Esophagus muscularis mucosa (tissue), 4 donors: ENCODE measurements at regions not wholly inside any gene's neighbourhood (a gene's known extent, or its start where the extent isn't known, plus 50 kb on each side); places are given as distances from the start of the nearest gene placed in this dataset.

Source experiments
- DNase-seq: peaks from one replicate; pipeline ENCODE4 v3.0.0-alpha.2; 2017; ENCODE audit errors: extremely low spot score
- H3K27ac ChIP-seq, 4 donors: fragments of 200-600 bp; sonication (generic); replicated peaks in 1 of 4; 1 replicate in 3 of 4; 2 replicates in 1 of 4; pipeline ENCODE4 v1.5.1; 2016 to 2019; ENCODE audit warnings: mild to moderate bottlenecking in 1 of 4
- H3K27me3 ChIP-seq, 4 donors: fragments of 200-600 bp; sonication (generic); one replicate each; pipeline versions ENCODE4 v1.5.1 to v1.6.0; 2016 to 2019
- H3K36me3 ChIP-seq, 4 donors: fragments of 200-600 bp; sonication (generic); one replicate each; pipeline ENCODE4 v1.5.1; 2016 to 2019
- H3K4me1 ChIP-seq, 4 donors: fragments of 200-600 bp; sonication (generic); one replicate each; pipeline ENCODE4 v1.5.1; 2016 to 2019
- H3K4me3 ChIP-seq, 4 donors: fragments of 200-600 bp; sonication (generic); 1 replicate in 2 of 4; 2 replicates in 2 of 4; pipeline ENCODE4 v1.5.1; 2016 to 2019; ENCODE audit warnings: mild to moderate bottlenecking in 4 of 4, moderate library complexity in 1 of 4
- H3K9me3 ChIP-seq, 4 donors: fragments of 200-600 bp; sonication (generic); 1 replicate in 3 of 4; 2 replicates in 1 of 4; pipeline ENCODE4 v1.5.1; 2016 to 2019
- EP300 ChIP-seq: sonication (generic); formaldehyde crosslinking; IDR thresholded peaks from one replicate; pipeline ENCODE4 v1.6.1; 2017; ENCODE audit warnings: antibody characterized with exemption
- POLR2A ChIP-seq: fragments of 450-650 bp; IDR thresholded peaks from one replicate; pipeline ENCODE4 v1.6.1; 2017; ENCODE audit warnings: antibody characterized with exemption, moderate library complexity, mild to moderate bottlenecking, low read depth
- POLR2AphosphoS5 ChIP-seq, 2 donors: sonication (generic); formaldehyde crosslinking; IDR thresholded peaks; one replicate each; pipeline ENCODE4 v1.6.1; 2017; ENCODE audit warnings: antibody characterized with exemption in 2 of 2
- WGBS: methylation state at CpG from one replicate; pipeline ENCODE4 v1.1.5; 2018; 5-methylcytosine and 5-hydroxymethylcytosine counted together
- intact Hi-C: fragments of 100-400 bp; cut with DNase I; formaldehyde crosslinking; loops from one replicate; pipeline ENCODE4 v1.15.1; 2023
- TF ChIP-seq, protein P1 (sequence below), 3 experiments: fragments of 200-600 bp in 2 of 3; fragments of 450-650 bp in 1 of 3; sonication (generic) in 2 of 3; IDR thresholded peaks; one replicate each; pipeline ENCODE4 v1.5.1; 2017 to 2019; ENCODE audit warnings: antibody characterized with exemption in 3 of 3, mild to moderate bottlenecking in 2 of 3, moderate library complexity in 1 of 3

GRCh38 chr5:39648848-39649227 is 224.1 kb upstream of the DAB2 start:
- intact Hi-C loops = no loop called here
- TF ChIP-seq POLR2AphosphoS5 (IDR thresholded peaks at IDR 0.05) (no peak), EP300 (no peak), POLR2A (no peak)
- TF ChIP-seq, protein P1, sequence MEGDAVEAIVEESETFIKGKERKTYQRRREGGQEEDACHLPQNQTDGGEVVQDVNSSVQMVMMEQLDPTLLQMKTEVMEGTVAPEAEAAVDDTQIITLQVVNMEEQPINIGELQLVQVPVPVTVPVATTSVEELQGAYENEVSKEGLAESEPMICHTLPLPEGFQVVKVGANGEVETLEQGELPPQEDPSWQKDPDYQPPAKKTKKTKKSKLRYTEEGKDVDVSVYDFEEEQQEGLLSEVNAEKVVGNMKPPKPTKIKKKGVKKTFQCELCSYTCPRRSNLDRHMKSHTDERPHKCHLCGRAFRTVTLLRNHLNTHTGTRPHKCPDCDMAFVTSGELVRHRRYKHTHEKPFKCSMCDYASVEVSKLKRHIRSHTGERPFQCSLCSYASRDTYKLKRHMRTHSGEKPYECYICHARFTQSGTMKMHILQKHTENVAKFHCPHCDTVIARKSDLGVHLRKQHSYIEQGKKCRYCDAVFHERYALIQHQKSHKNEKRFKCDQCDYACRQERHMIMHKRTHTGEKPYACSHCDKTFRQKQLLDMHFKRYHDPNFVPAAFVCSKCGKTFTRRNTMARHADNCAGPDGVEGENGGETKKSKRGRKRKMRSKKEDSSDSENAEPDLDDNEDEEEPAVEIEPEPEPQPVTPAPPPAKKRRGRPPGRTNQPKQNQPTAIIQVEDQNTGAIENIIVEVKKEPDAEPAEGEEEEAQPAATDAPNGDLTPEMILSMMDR (IDR thresholded peaks at IDR 0.05) = no peak
- no peaks in the 10 kb centered on the region for H3K4me1 ChIP-seq
- H3K4me3 ChIP-seq = no peak overlapping the region
- no peaks in the 10 kb centered on the region for H3K36me3 ChIP-seq
- no peaks in the 10 kb centered on the region for H3K27me3 ChIP-seq
- H3K9me3 ChIP-seq = no peaks in the 10 kb centered on the region
- no peak for DNase-seq
- WGBS = 88% methylated on average over 7 of the region's 7 CpGs
- H3K27ac ChIP-seq = no peak overlapping the region

DNA sequence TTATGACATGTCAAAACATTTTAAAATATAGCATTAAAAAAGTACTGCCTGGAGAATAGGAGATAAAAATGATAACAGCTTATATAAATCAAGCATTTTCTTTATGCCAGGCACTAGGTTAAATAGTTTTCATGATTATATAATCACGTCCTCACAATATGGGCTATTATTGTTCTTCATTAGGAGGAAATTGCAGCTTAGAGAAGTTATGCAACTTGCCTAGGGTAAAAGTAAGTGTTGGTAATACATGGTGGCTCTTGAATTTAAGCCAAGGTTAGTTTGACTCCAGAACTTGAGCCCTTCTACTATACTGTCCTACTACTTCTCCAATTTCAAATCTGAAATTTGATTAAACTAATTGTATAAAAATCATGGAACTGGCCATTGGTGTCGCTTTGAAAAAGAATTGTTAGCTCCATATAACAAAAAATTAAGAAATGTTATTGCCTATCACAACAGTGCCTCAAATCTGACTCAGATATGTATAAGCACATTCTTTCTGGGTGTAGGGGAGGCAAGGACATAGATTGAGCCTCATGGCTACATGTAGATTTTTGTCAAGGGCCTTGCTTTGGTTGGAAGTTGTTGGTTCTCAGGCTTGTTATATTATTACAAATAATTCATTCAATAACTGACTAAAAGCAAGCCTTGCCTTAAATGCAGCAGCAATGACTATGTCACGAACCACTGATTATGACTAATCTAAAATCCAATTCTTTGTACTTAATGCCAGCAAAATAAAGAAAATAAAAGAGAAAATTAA is 223.5 kb upstream of the DAB2 start:
- Histone ChIP-seq H3K36me3 (no peaks in the 10 kb centered on the region), H3K27ac (no peak overlapping the region), H3K4me3 (no peak overlapping the region), H3K4me1 (no peaks in the 10 kb centered on the region), H3K9me3 (no peaks in the 10 kb centered on the region), H3K27me3 (no peaks in the 10 kb centered on the region)
- WGBS = 67% methylated on average over 3 of the region's 3 CpGs
- TF ChIP-seq EP300 = no peak
- TF ChIP-seq, protein P1 (IDR thresholded peaks at IDR 0.05) = no peak
- TF ChIP-seq POLR2AphosphoS5 (IDR thresholded peaks at IDR 0.05) = no peak
- TF ChIP-seq POLR2A = no peak
- intact Hi-C loops = no loop called here
- DNase-seq = no peak

DNA sequence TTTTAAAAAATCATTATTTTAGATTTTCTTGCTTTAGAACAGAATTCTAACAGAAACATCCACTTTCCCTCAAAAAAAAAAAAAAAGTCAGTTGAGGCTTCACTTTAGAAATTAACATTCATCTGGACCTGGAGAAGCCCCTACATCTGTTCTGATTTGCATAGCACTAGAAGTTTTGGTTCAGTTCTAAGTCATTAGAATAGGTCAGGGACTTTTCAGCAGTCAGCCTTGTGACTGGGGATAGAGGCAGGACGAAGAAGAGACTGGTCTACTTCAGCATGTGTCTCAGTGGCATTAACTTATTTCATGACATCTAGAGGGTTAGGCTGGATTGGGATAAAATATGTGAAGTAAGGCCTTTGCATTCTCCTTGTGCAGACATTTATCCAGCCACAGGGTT is 215.8 kb upstream of the DAB2 start:
- DNase-seq = no peak
- no peaks in the 10 kb centered on the region for H3K9me3 ChIP-seq
- no peaks in the 10 kb centered on the region for H3K27me3 ChIP-seq
- TF ChIP-seq EP300 (no peak), POLR2AphosphoS5 (IDR thresholded peaks at IDR 0.05) (no peak), POLR2A (no peak)
- TF ChIP-seq, protein P1 (IDR thresholded peaks at IDR 0.05) = no peak
- intact Hi-C loops = no loop called here
- H3K4me1 ChIP-seq = no peaks in the 10 kb centered on the region
- WGBS = 69% methylated on average over 1 of the region's 1 CpG
- no peak overlapping the region for H3K4me3 ChIP-seq
- no peak overlapping the region for H3K27ac ChIP-seq
- H3K36me3 ChIP-seq = no peaks in the 10 kb centered on the region

DNA sequence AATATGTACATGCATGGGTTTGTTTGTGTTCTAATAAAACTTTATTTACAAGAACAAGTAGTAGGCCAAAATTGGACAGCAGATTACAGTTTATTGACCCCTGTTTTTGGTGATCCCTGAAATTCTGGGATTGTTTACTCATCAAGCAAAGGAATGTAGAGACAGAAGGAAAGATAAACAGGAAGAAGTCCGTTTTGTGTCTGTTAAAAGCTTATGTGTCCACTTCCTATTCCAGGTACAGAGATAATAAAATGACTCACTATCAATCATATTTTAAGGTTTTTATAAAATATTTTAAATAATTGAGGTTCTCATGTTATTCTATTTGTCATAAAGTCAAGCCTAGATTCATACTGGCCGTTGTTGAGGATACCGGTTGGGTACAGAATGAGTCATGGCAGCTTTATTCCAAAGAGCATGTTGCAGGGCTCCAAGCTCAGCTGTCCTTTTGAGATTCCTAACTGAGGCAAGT is 214.9 kb upstream of the DAB2 start:
- WGBS = 88% methylated on average over 3 of the region's 3 CpGs
- no peak for DNase-seq
- Histone ChIP-seq H3K27me3 (no peaks in the 10 kb centered on the region), H3K36me3 (no peaks in the 10 kb centered on the region), H3K4me1 (no peaks in the 10 kb centered on the region), H3K27ac (no peak overlapping the region), H3K4me3 (no peak overlapping the region), H3K9me3 (no peaks in the 10 kb centered on the region)
- TF ChIP-seq EP300 (no peak), POLR2AphosphoS5 (IDR thresholded peaks at IDR 0.05) (no peak), POLR2A (no peak)
- TF ChIP-seq, protein P1 (IDR thresholded peaks at IDR 0.05) = no peak
- intact Hi-C loops = no loop called here

DNA sequence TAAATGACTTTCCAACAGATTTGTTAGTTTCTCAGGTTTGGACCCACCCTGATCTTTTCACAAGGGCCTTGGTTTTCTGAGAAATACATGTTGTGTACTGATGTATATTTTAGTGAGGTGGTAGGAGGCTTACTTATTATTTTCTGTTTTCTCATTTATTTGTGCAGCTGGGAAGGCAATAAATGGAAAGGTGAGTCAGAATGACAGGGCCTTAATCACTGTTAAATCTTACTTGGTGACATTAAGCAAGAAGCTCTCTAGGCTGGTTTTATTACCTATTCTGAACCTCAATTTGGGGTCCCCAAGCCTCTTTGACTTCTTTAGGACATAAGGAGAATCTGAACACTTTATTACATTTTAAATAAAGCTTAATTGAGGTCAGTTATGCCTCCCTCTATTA is 214.0 kb upstream of the DAB2 start:
- intact Hi-C loops = no loop called here
- Histone ChIP-seq H3K27me3 (no peaks in the 10 kb centered on the region), H3K36me3 (no peaks in the 10 kb centered on the region), H3K4me1 (no peaks in the 10 kb centered on the region), H3K27ac (no peak overlapping the region), H3K4me3 (no peak overlapping the region), H3K9me3 (no peaks in the 10 kb centered on the region)
- TF ChIP-seq, protein P1 (IDR thresholded peaks at IDR 0.05) = no peak
- TF ChIP-seq POLR2A (no peak), EP300 (no peak), POLR2AphosphoS5 (IDR thresholded peaks at IDR 0.05) (no peak)
- DNase-seq = no peak
